ENCODE measurements at regions not wholly inside any gene's neighbourhood (a gene's known extent, or its start where the extent isn't known, plus 50 kb on each side); places are given as distances from the start of the nearest gene placed in this dataset.

- Histone ChIP-seq H3K4me3 (ENCODE audit: extremely low read depth in 1 of 4, insufficient read depth in 2 of 4, low read depth in 3 of 4, low read length in 4 of 4) (no peak overlapping the region), H3K79me1 (ENCODE audit: low read depth, low read length) (no peaks in the 10 kb centered on the region), H2AFZ (ENCODE audit: low read length) (peak overlapping the region; percentile 96; the same call in 1 of the 2 replicates), H2BK5ac (ENCODE audit: low read depth, low read length) (no peak overlapping the region), H3K9me3 (ENCODE audit: insufficient read depth in 2 of 2, low read depth in 1 of 2, low read length in 1 of 2) (no peaks in the 10 kb centered on the region), H4K5ac (ENCODE audit: insufficient read length, low read depth, low read length) (no peak overlapping the region), H3K23me2 (ENCODE audit: low read depth, low read length) (0 out of 2 replicates have a peak, but pooled peaks cover 3% of the 10 kb centered on the region), H3K4me2 (ENCODE audit: insufficient read depth in 1 of 2, low read depth in 2 of 2, low read length in 2 of 2) (no peak overlapping the region), H3K36me3 (ENCODE audit: control insufficient read depth in 2 of 4, insufficient read depth in 4 of 4, low read length in 3 of 4) (no peaks in the 10 kb centered on the region), H3K27ac (ENCODE audit: low read depth, low read length) (no peak overlapping the region; the same call in 1 of the 2 replicates), H2BK20ac (ENCODE audit: low read length) (no peak overlapping the region), H2BK120ac (replicated peaks; ENCODE audit: low read depth, low read length) (no peak overlapping the region), H3K27me3 (replicated peaks in 1 of 4; ENCODE audit: control insufficient read depth in 3 of 4, extremely low read depth in 1 of 4, insufficient read depth in 3 of 4, low read length in 3 of 4) (no peaks in the 10 kb centered on the region), H2AK5ac (ENCODE audit: low read depth, low read length) (no peak overlapping the region), H3K23ac (ENCODE audit: insufficient read length) (no peak overlapping the region), H2BK15ac (ENCODE audit: low read length) (no peak overlapping the region), H3K79me2 (ENCODE audit: control insufficient read depth in 1 of 2, insufficient read depth in 2 of 2, low read length in 2 of 2) (no peaks in the 10 kb centered on the region), H3K9ac (replicated peaks in 1 of 4; ENCODE audit: extremely low read depth in 1 of 4, low read depth in 3 of 4, low read length in 3 of 4) (no peak overlapping the region), H3K4ac (replicated peaks; ENCODE audit: insufficient read length, low read depth, low read length) (no peak overlapping the region), H3K4me1 (replicated peaks in 1 of 4; ENCODE audit: control insufficient read depth in 3 of 4, insufficient read depth in 4 of 4, low read length in 3 of 4) (peaks cover 2 to 9% (median 6%) of the 10 kb centered on the region in 4 experiments; a peak in 6 of 7 replicates), H3K18ac (ENCODE audit: extremely low read depth, low read length) (no peak overlapping the region), H3K56ac (replicated peaks; ENCODE audit: insufficient read length, low read depth, low read length) (no peak overlapping the region), H4K8ac (ENCODE audit: extremely low read depth, insufficient read depth, low read length) (no peak overlapping the region), H3K14ac (ENCODE audit: insufficient read length) (no peak overlapping the region), H4K20me1 (replicated peaks in 1 of 2; ENCODE audit: control insufficient read depth in 1 of 2, insufficient read depth in 2 of 2, low read length in 2 of 2) (no peaks in the 10 kb centered on the region), H4K91ac (replicated peaks; ENCODE audit: insufficient read length, low read length) (no peak overlapping the region), H2BK12ac (ENCODE audit: low read depth, low read length) (peak overlapping the region; percentile 60; the same call in 1 of the 2 replicates)
- FAIRE-seq (no peak), DNase-seq (ENCODE audit: low read depth in 1 of 2, low spot score in 2 of 2) (no peak)
- ChIA-PET CTCF (ENCODE audit: partially characterized antibody) (interaction anchor here (0.6 kb wide), 1 partner anchor 19 kb away, joined by 4 read pairs; no protein-coding TSS in a partner anchor), POLR2A (ENCODE audit: partially characterized antibody) (interaction anchor here (0.5 kb wide), 1 partner anchor 723 kb away, joined by 3 read pairs; no protein-coding TSS in a partner anchor)
- WGBS, 2 experiments (ENCODE audit: extremely low coverage in 1 of 2, insufficient coverage in 1 of 2, insufficient read length in 1 of 2, insufficient replicate concordance in 2 of 2, low coverage in 1 of 2, low lambda C conversion rate in 2 of 2, missing lambda C conversion rate in 1 of 2): 90% methylated on average over 2 of the region's 2 CpGs; no CpG with 5 or more reads in 1 of the 2 experiments
- TF ChIP-seq GTF2F1 (IDR thresholded peaks at IDR 0.05; ENCODE audit: borderline replicate concordance, low read depth, low read length) (no peak), NANOG (IDR thresholded peaks at IDR 0.05; ENCODE audit: insufficient read depth, low read depth, low read length, poor library complexity, severe bottlenecking) (no peak), ZNF274 (IDR thresholded peaks at IDR 0.05; ENCODE audit: borderline replicate concordance, extremely low read depth, low read length) (no peak), ATF3 (IDR thresholded peaks at IDR 0.05; ENCODE audit: insufficient read depth, low read depth, low read length) (no peak), TAF7 (optimal IDR thresholded peaks at IDR 0.05; ENCODE audit: borderline replicate concordance, low read depth, low read length) (no peak), TEAD4 (IDR thresholded peaks at IDR 0.05; ENCODE audit: low read depth, low read length) (no peak), NRF1 (IDR thresholded peaks at IDR 0.05; ENCODE audit: low read depth, low read length) (no peak), PHF8 (conservative IDR thresholded peaks at IDR 0.05; ENCODE audit: low read depth, low read length) (no peak), SRF (IDR thresholded peaks at IDR 0.05; ENCODE audit: low read depth, low read length) (no peak), SP1 (IDR thresholded peaks at IDR 0.05; ENCODE audit: low read depth, low read length) (no peak), BACH1 (IDR thresholded peaks at IDR 0.05; ENCODE audit: low read length) (no peak), ASH2L (IDR thresholded peaks at IDR 0.05; ENCODE audit: low read length) (no peak)
Observed at GRCh38 chr4:104615926-104616325, 121.2 kb upstream of the CXXC4 start.

Measured in H1 (cell line).